ENCODE measurements at regions not wholly inside any gene's neighbourhood (a gene's known extent, or its start where the extent isn't known, plus 50 kb on each side); places are given as distances from the start of the nearest gene placed in this dataset.

GRCh38 chr18:60075477-60075876 lies 175.7 kb downstream of the PMAIP1 start:
- TF ChIP-seq CTCF (IDR thresholded peaks at IDR 0.05) (no peak), POLR2A (IDR thresholded peaks at IDR 0.05) (no peak)

Measured in tibial nerve (tissue), 3 donors.